Esophagus squamous epithelium (tissue), 5 donors: ENCODE measurements at regions not wholly inside any gene's neighbourhood (a gene's known extent, or its start where the extent isn't known, plus 50 kb on each side); places are given as distances from the start of the nearest gene placed in this dataset.

Source experiments
- DNase-seq: peaks from one replicate; lab custom pipeline; 2025; lab: John Stamatoyannopoulos, UW
- H3K27ac ChIP-seq, 4 donors: fragments of 200-600 bp; sonication (generic); one replicate each; pipeline ENCODE4 v1.5.1; 2016 to 2019; ENCODE audit warnings: mild to moderate bottlenecking in 1 of 4
- H3K27me3 ChIP-seq, 4 donors: fragments of 200-600 bp; sonication (generic); 1 replicate in 3 of 4; 2 replicates in 1 of 4; pipeline versions ENCODE4 v1.5.1 to v1.6.0; 2017 to 2021; ENCODE audit warnings: antibody characterized with exemption in 1 of 4
- H3K36me3 ChIP-seq, 3 donors: fragments of 200-600 bp; sonication (generic); one replicate each; pipeline ENCODE4 v1.5.1; 2016 to 2019
- H3K4me1 ChIP-seq, 3 donors: fragments of 200-600 bp; sonication (generic); one replicate each; pipeline ENCODE4 v1.5.1; 2017 to 2019
- H3K4me3 ChIP-seq, 4 donors: fragments of 200-600 bp; sonication (generic); 1 replicate in 3 of 4; 2 replicates in 1 of 4; pipeline ENCODE4 v1.5.1; 2016 to 2019; ENCODE audit warnings: mild to moderate bottlenecking in 2 of 4, moderate library complexity in 1 of 4
- H3K9me3 ChIP-seq, 3 donors: fragments of 200-600 bp; sonication (generic); one replicate each; pipeline ENCODE4 v1.5.1; 2016 to 2019
- POLR2A ChIP-seq, 4 donors: fragments of 450-650 bp; IDR thresholded peaks; one replicate each; pipeline ENCODE4 v1.6.1; 2017; ENCODE audit warnings: antibody characterized with exemption in 4 of 4, mild to moderate bottlenecking in 4 of 4, moderate library complexity in 3 of 4
- WGBS, 2 donors: methylation state at CpG; one replicate each; pipeline ENCODE4 v1.1.5; 2018; 5-methylcytosine and 5-hydroxymethylcytosine counted together
- intact Hi-C: fragments of 100-400 bp; cut with DNase I; formaldehyde crosslinking; loops from one replicate; pipeline ENCODE4 v1.15.0; 2022
- TF ChIP-seq, protein P1 (sequence below), 6 experiments: fragments of 450-650 bp in 4 of 6; fragments of 200-600 bp in 2 of 6; sonication (generic) in 2 of 6; IDR thresholded peaks; one replicate each; pipeline ENCODE4 v1.5.1; 2016 to 2019; ENCODE audit warnings: antibody characterized with exemption in 6 of 6, mild to moderate bottlenecking in 4 of 6, moderate library complexity in 4 of 6
- donor health status: DM: yes; HTN: yes; CAD: no.

GRCh38 chr17:72183194-72183685 is 62.4 kb downstream of the SOX9 start:
- 80 to 95% methylated on average over 3 to 4 of the region's 4 CpGs for WGBS, 2 donors

DNA sequence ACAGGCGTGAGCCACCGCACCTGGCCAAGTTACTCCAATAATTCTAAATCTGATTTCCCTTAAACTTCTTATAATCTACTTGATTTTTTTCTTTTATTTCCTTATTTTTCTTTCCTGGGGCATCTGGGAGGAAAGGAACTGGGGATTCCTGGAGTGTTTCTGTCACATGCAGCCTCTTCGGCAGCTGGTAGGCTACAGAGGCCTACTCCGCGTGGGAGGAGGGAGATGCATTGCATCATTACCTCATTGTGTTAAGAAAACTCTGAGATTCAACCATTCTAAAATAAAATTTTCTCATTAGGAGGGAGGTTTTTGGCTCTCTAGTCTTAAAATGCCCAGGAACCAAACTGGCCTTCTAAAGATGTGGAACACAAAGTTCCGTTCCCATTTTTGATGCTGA is 64.0 kb downstream of the SOX9 start:
- WGBS, 2 donors, result 90 to 93% methylated on average over 6 of the region's 6 CpGs
- H3K27ac ChIP-seq, result no peak overlapping the region

More at GRCh38 chr17:72183194-72183685, 62.4 kb downstream of the SOX9 start:
- no peaks in the 10 kb centered on the region for H3K4me1 ChIP-seq
- TF ChIP-seq, protein P1, sequence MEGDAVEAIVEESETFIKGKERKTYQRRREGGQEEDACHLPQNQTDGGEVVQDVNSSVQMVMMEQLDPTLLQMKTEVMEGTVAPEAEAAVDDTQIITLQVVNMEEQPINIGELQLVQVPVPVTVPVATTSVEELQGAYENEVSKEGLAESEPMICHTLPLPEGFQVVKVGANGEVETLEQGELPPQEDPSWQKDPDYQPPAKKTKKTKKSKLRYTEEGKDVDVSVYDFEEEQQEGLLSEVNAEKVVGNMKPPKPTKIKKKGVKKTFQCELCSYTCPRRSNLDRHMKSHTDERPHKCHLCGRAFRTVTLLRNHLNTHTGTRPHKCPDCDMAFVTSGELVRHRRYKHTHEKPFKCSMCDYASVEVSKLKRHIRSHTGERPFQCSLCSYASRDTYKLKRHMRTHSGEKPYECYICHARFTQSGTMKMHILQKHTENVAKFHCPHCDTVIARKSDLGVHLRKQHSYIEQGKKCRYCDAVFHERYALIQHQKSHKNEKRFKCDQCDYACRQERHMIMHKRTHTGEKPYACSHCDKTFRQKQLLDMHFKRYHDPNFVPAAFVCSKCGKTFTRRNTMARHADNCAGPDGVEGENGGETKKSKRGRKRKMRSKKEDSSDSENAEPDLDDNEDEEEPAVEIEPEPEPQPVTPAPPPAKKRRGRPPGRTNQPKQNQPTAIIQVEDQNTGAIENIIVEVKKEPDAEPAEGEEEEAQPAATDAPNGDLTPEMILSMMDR (IDR thresholded peaks at IDR 0.05), result no peak
- TF ChIP-seq POLR2A (IDR thresholded peaks at IDR 0.05), result no peak
- H3K27ac ChIP-seq, result no peak overlapping the region
- no peaks in the 10 kb centered on the region for H3K36me3 ChIP-seq
- peaks cover 0 to 9% (median 0%) of the 10 kb centered on the region in 4 donors for H3K27me3 ChIP-seq
- DNase-seq, result no peak
- H3K9me3 ChIP-seq, result no peaks in the 10 kb centered on the region
- intact Hi-C loops, result no loop called here
- H3K4me3 ChIP-seq, result no peak overlapping the region

GRCh38 chr17:72185564-72185963 is 64.7 kb downstream of the SOX9 start:
- DNase-seq, result no peak
- H3K4me3 ChIP-seq, result no peak overlapping the region
- H3K9me3 ChIP-seq, result no peaks in the 10 kb centered on the region
- no peak overlapping the region for H3K27ac ChIP-seq
- intact Hi-C loops, result no loop called here
- 47 to 65% methylated on average over 7 to 8 of the region's 8 CpGs for WGBS, 2 donors
- peaks cover 0 to 9% (median 0%) of the 10 kb centered on the region in 4 donors for H3K27me3 ChIP-seq
- no peaks in the 10 kb centered on the region for H3K4me1 ChIP-seq
- TF ChIP-seq, protein P1 (IDR thresholded peaks at IDR 0.05), result no peak
- no peak for TF ChIP-seq POLR2A (IDR thresholded peaks at IDR 0.05)
- H3K36me3 ChIP-seq, result no peaks in the 10 kb centered on the region

More for the DNA sequence above, 64.0 kb downstream of the SOX9 start:
- Histone ChIP-seq H3K4me1 (no peaks in the 10 kb centered on the region), H3K4me3 (no peak overlapping the region), H3K9me3 (no peaks in the 10 kb centered on the region), H3K36me3 (no peaks in the 10 kb centered on the region), H3K27me3 (peaks cover 0 to 9% (median 0%) of the 10 kb centered on the region in 4 donors)
- no peak for TF ChIP-seq POLR2A (IDR thresholded peaks at IDR 0.05)
- TF ChIP-seq, protein P1 (IDR thresholded peaks at IDR 0.05), result no peak
- DNase-seq, result no peak
- intact Hi-C loops, result no loop called here

DNA sequence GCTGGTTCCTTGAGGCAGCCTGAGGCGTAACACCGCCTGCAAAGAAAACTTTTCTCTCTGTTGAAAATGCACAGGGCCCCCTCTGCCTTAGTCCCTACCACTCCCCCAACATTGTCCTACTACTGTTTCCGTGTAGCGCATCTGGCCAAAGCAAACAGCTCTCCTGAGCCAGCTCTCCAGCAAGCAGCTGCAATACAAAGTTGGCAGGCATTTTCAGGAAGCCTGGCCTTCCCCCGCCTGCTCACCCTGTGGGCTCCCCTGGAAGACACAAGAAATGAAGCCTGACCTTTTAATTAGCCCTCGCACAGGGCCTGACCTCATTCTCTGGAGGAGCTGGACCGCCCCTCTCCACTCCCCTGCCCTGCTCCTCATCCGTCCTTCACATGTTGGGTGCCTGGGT is 66.7 kb downstream of the SOX9 start:
- no peak for TF ChIP-seq POLR2A (IDR thresholded peaks at IDR 0.05)
- TF ChIP-seq, protein P1 (IDR thresholded peaks at IDR 0.05), result no peak
- no peak overlapping the region for H3K27ac ChIP-seq
- intact Hi-C loops, result no loop called here
- no peak overlapping the region for H3K4me3 ChIP-seq
- 41 to 45% methylated on average over 6 of the region's 8 CpGs for WGBS, 2 donors
- DNase-seq, result no peak
- H3K4me1 ChIP-seq, result no peaks in the 10 kb centered on the region
- H3K36me3 ChIP-seq, result no peaks in the 10 kb centered on the region
- no peaks in the 10 kb centered on the region for H3K9me3 ChIP-seq
- H3K27me3 ChIP-seq, result no peaks in the 10 kb centered on the region

DNA sequence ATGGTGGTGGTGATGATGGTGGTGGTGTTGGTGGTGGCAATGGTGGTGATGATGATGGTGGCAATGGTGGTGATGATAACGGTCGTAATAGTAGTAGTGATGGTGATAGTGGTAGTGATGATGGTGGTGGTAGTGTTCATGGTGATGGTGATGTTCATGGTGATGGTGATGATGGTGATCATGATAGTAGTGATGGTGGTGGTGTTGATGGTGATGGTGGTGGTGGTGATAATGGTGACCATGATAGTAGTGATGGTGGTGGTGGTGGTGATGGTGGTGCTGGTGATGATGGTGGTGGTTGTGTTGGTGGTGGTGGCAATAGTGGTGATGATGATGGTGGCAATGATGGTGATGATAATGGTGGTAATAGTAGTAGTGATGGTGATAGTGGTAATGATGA is 68.0 kb downstream of the SOX9 start:
- WGBS, 2 donors, result 91 to 96% methylated on average over 2 of the region's 2 CpGs

More for the DNA sequence above, 68.0 kb downstream of the SOX9 start:
- no peaks in the 10 kb centered on the region for H3K36me3 ChIP-seq
- H3K4me3 ChIP-seq, result no peak overlapping the region
- no peaks in the 10 kb centered on the region for H3K4me1 ChIP-seq
- intact Hi-C loops, result no loop called here
- TF ChIP-seq, protein P1 (IDR thresholded peaks at IDR 0.05), result no peak
- TF ChIP-seq POLR2A (IDR thresholded peaks at IDR 0.05), result no peak
- H3K27ac ChIP-seq, result no peak overlapping the region
- no peaks in the 10 kb centered on the region for H3K27me3 ChIP-seq
- no peaks in the 10 kb centered on the region for H3K9me3 ChIP-seq
- DNase-seq, result no peak
